ENCODE measurements at regions not wholly inside any gene's neighbourhood (a gene's known extent, or its start where the extent isn't known, plus 50 kb on each side); places are given as distances from the start of the nearest gene placed in this dataset.

GRCh38 chr5:103487822-103488493 is 74.6 kb downstream of the NUDT12 start:
- no peak for DNase-seq
- H3K9me3 ChIP-seq: no peaks in the 10 kb centered on the region
- H3K27me3 ChIP-seq: no peaks in the 10 kb centered on the region
- no peaks in the 10 kb centered on the region for H3K4me1 ChIP-seq
- no peak overlapping the region for H3K27ac ChIP-seq
- ATAC-seq: no peak
- no peaks in the 10 kb centered on the region for H3K36me3 ChIP-seq
- H3K4me3 ChIP-seq: no peak overlapping the region
- intact Hi-C loops (cut with DNase I): no loop called here
- no peak for TF ChIP-seq CTCF (IDR thresholded peaks at IDR 0.05)

DNA sequence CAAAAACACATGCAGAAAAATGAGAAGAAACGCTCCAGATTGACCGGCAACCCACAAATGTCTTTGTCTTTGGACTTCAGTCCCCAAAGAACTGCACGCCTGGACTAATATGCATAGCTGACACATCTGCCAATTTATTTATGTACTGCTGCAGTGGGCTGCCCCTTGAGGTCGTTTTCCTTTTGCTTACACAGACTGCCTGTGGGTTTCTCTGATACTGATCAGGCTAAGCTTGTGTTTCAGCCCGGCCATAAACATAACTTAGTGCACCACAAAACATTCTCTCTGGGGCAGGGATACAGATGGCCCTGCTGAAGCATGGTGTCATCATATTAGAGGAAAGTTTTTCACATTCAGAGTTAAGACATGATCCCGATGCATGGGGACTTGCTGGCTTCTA is 75.4 kb downstream of the NUDT12 start:
- Histone ChIP-seq H3K4me1 (no peaks in the 10 kb centered on the region), H3K27me3 (no peaks in the 10 kb centered on the region), H3K27ac (no peak overlapping the region), H3K4me3 (no peak overlapping the region), H3K9me3 (no peaks in the 10 kb centered on the region), H3K36me3 (no peaks in the 10 kb centered on the region)
- ATAC-seq (no peak), DNase-seq (no peak)
- intact Hi-C loops (cut with DNase I): no loop called here
- no peak for TF ChIP-seq CTCF (IDR thresholded peaks at IDR 0.05)

- intact Hi-C loops (cut with DNase I): no loop called here
- no peaks in the 10 kb centered on the region for H3K36me3 ChIP-seq
- H3K27ac ChIP-seq: no peak overlapping the region
- no peaks in the 10 kb centered on the region for H3K27me3 ChIP-seq
- DNase-seq (no peak), ATAC-seq (no peak)
- no peak for TF ChIP-seq CTCF (IDR thresholded peaks at IDR 0.05)
- no peaks in the 10 kb centered on the region for H3K9me3 ChIP-seq
- H3K4me3 ChIP-seq: no peak overlapping the region
- H3K4me1 ChIP-seq: no peaks in the 10 kb centered on the region
Observed at GRCh38 chr5:103486739-103487138, 75.8 kb downstream of the NUDT12 start.

DNA sequence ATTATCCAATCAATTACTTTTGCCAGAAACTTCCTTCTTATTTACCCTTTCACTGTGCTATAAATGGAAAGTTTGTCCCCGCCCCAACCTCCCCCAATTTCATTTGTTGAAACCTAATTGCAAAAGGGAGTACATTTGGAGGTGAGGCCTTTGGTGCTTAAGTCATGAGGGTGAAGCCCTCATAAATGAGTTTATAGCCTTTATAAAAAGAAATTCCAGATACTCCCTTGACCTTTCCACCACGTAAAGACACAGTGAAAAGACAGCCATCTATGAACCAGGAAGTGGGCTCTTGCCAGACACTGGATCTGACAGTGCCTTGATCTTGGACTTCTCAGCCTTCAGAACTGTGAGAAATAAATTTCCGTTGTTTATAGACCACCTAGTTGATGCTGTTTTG is 82.3 kb downstream of the NUDT12 start:
- no peak for ATAC-seq

DNA sequence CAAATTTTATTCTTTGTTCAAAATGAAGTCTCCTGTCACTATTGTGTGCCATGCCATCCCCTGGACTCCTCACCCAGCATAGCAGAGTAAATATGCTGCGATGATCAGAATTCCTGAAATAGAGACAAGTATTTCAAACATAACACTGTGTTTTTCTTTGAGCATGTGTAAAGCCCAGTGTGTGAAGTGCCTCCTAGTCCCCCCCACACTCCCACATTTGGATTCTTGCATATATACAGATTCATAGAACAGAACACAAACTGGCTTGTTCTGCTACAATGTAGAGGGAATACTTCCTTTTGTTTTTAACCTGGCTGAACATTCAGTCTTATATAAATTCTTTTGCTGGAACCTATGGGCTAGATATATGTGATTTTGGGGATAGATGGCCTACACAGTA is 84.9 kb downstream of the NUDT12 start:
- intact Hi-C loops (cut with DNase I): loop anchor here in 1 of 2 donors (5.0 kb wide), 1 partner anchor 245 kb away; no protein-coding TSS in a partner anchor
- no peak overlapping the region for H3K27ac ChIP-seq
- no peaks in the 10 kb centered on the region for H3K27me3 ChIP-seq
- ATAC-seq (no peak), DNase-seq (no peak)
- no peaks in the 10 kb centered on the region for H3K9me3 ChIP-seq
- H3K4me1 ChIP-seq: peaks cover 0 to 3% of the 10 kb centered on the region in 2 donors
- TF ChIP-seq CTCF (IDR thresholded peaks at IDR 0.05): no peak
- no peak overlapping the region for H3K4me3 ChIP-seq
- no peaks in the 10 kb centered on the region for H3K36me3 ChIP-seq

More for the DNA sequence above, 82.3 kb downstream of the NUDT12 start:
- TF ChIP-seq CTCF (IDR thresholded peaks at IDR 0.05): no peak
- Histone ChIP-seq H3K4me1 (peaks cover 0 to 3% of the 10 kb centered on the region in 2 donors), H3K9me3 (no peaks in the 10 kb centered on the region), H3K27me3 (no peaks in the 10 kb centered on the region), H3K27ac (no peak overlapping the region), H3K4me3 (no peak overlapping the region), H3K36me3 (no peaks in the 10 kb centered on the region)
- DNase-seq: no peak
- intact Hi-C loops (cut with DNase I): no loop called here

Measured in left lung (tissue), 4 donors.